ENCODE measurements at regions not wholly inside any gene's neighbourhood (a gene's known extent, or its start where the extent isn't known, plus 50 kb on each side); places are given as distances from the start of the nearest gene placed in this dataset.
A peak's percentile ranks its signal among the peaks of the same experiment; 100 is the strongest.

DNA sequence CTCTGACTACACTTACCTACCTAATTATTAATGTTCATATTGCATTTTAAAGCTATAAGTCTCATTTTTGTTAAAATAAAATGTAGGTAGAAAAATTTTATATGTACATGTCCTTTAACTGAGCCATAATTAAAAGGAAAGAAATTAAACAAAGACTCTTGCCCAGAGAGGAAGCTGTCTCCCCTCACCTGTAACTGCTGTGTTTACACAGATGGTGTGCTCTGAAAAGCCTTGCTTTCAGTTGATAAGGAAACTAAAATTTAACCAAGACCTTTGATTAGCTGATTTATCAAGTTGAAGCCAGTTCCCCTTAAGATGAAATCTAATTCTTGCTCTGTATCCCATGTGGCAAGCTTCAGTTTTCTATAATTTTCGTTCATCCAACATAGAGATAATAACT is 213.5 kb downstream of the LYPLAL1 start:
- Histone ChIP-seq H4K20me1 (ENCODE audit: insufficient read depth, low read length, poor library complexity, severe bottlenecking) (no peaks in the 10 kb centered on the region), H3K4me3 (ENCODE audit: low read length, poor library complexity, severe bottlenecking) (no peak overlapping the region), H3K9me3 (ENCODE audit: insufficient read depth, low read depth, low read length) (no peaks in the 10 kb centered on the region), H3K79me2 (ENCODE audit: insufficient read depth, low read length) (no peaks in the 10 kb centered on the region), H2AFZ (ENCODE audit: low read length) (no peak overlapping the region), H3K9me2 (replicated peaks; ENCODE audit: low read depth, low read length) (no peaks in the 10 kb centered on the region), H3K4me1 (ENCODE audit: insufficient read depth, low read length, poor library complexity, severe bottlenecking) (no peaks in the 10 kb centered on the region), H3K9ac (ENCODE audit: low read depth, low read length, poor library complexity, severe bottlenecking) (no peak overlapping the region), H3K27me3 (ENCODE audit: insufficient read depth, low read length, poor library complexity, severe bottlenecking) (no peaks in the 10 kb centered on the region), H3K4me2 (ENCODE audit: low read depth, low read length, poor library complexity, severe bottlenecking) (peak overlapping the region; percentile 6), H3F3A (ENCODE audit: low read depth) (no peaks in the 10 kb centered on the region), H3K36me3 (ENCODE audit: insufficient read depth, low read length) (no peaks in the 10 kb centered on the region)
- TF ChIP-seq EZH2phosphoT487 (IDR thresholded peaks at IDR 0.05; ENCODE audit: borderline replicate concordance): no peak
- TF ChIP-seq, protein P1, sequence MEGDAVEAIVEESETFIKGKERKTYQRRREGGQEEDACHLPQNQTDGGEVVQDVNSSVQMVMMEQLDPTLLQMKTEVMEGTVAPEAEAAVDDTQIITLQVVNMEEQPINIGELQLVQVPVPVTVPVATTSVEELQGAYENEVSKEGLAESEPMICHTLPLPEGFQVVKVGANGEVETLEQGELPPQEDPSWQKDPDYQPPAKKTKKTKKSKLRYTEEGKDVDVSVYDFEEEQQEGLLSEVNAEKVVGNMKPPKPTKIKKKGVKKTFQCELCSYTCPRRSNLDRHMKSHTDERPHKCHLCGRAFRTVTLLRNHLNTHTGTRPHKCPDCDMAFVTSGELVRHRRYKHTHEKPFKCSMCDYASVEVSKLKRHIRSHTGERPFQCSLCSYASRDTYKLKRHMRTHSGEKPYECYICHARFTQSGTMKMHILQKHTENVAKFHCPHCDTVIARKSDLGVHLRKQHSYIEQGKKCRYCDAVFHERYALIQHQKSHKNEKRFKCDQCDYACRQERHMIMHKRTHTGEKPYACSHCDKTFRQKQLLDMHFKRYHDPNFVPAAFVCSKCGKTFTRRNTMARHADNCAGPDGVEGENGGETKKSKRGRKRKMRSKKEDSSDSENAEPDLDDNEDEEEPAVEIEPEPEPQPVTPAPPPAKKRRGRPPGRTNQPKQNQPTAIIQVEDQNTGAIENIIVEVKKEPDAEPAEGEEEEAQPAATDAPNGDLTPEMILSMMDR (conservative IDR thresholded peaks at IDR 0.05; ENCODE audit: low read length): no peak

DNA sequence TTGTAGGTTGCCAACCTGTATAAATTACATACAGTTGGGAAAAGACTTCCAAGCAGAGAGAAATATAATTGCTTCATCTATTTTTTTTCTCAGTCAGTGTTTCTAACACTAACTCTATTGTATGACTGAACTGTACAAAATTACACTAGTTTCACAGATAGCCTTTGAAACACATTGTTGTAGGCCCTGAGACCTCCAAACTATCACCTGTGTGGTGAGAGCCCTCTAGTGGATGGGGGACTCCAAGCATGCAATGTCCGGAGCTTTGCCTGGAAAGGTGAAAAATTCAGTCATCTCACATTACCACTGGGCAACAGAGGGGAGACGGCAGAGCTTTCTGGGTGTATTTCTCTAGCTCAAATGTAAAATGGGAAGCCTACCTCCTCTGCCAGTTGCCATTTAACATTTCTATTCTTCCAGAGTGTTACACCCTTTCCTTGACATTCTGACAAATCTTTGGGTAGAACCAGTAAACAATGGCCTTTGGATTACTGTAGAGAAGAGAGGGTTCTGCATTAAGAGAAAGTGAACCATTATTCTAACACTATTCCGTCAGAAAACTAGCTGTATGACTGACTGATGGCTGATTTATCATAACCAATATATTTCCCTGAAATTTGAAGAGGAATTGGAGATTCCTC is 212.2 kb downstream of the LYPLAL1 start:
- Histone ChIP-seq H3K79me2 (ENCODE audit: insufficient read depth, low read length) (no peaks in the 10 kb centered on the region), H3K4me1 (ENCODE audit: insufficient read depth, low read length, poor library complexity, severe bottlenecking) (no peaks in the 10 kb centered on the region), H3K4me2 (ENCODE audit: low read depth, low read length, poor library complexity, severe bottlenecking) (no peak overlapping the region), H3F3A (ENCODE audit: low read depth) (no peaks in the 10 kb centered on the region), H3K27me3 (ENCODE audit: insufficient read depth, low read length, poor library complexity, severe bottlenecking) (no peaks in the 10 kb centered on the region), H3K9me2 (replicated peaks; ENCODE audit: low read depth, low read length) (no peaks in the 10 kb centered on the region), H3K36me3 (ENCODE audit: insufficient read depth, low read length) (no peaks in the 10 kb centered on the region), H4K20me1 (ENCODE audit: insufficient read depth, low read length, poor library complexity, severe bottlenecking) (no peaks in the 10 kb centered on the region), H3K9me3 (ENCODE audit: insufficient read depth, low read depth, low read length) (no peaks in the 10 kb centered on the region), H2AFZ (ENCODE audit: low read length) (no peak overlapping the region), H3K9ac (ENCODE audit: low read depth, low read length, poor library complexity, severe bottlenecking) (no peak overlapping the region), H3K4me3 (ENCODE audit: low read length, poor library complexity, severe bottlenecking) (no peak overlapping the region)
- TF ChIP-seq, protein P1 (conservative IDR thresholded peaks at IDR 0.05; ENCODE audit: low read length): peak; percentile 82
- TF ChIP-seq EZH2phosphoT487 (IDR thresholded peaks at IDR 0.05; ENCODE audit: borderline replicate concordance): no peak

DNA sequence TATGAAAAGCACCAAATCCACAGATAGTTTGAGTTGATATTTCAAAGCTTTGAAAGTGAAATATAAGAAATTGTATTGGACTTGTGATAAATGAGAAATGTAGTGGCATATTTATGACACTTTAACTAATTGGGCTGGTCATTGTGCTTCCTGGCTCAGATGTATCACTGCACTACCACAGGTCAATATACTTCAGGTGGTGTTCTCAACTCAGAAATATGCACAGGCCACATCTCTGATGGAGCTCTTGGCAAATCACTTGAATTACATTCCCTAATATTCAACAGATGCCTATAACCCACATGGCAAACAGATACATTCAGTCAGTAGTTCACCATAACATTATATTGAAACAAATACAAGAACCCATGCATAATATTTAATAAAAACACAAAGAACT is 209.6 kb downstream of the LYPLAL1 start:
- no peaks in the 10 kb centered on the region for H4K20me1 ChIP-seq (ENCODE audit: insufficient read depth, low read length, poor library complexity, severe bottlenecking)
- no peaks in the 10 kb centered on the region for H3K36me3 ChIP-seq (ENCODE audit: insufficient read depth, low read length)

More for the DNA sequence above, 209.6 kb downstream of the LYPLAL1 start:
- H3K9ac ChIP-seq (ENCODE audit: low read depth, low read length, poor library complexity, severe bottlenecking): no peak overlapping the region
- no peaks in the 10 kb centered on the region for H3K79me2 ChIP-seq (ENCODE audit: insufficient read depth, low read length)
- no peak overlapping the region for H3K4me2 ChIP-seq (ENCODE audit: low read depth, low read length, poor library complexity, severe bottlenecking)
- H3F3A ChIP-seq (ENCODE audit: low read depth): no peaks in the 10 kb centered on the region
- no peaks in the 10 kb centered on the region for H3K27me3 ChIP-seq (ENCODE audit: insufficient read depth, low read length, poor library complexity, severe bottlenecking)
- no peaks in the 10 kb centered on the region for H3K9me2 ChIP-seq (replicated peaks; ENCODE audit: low read depth, low read length)
- no peak overlapping the region for H3K4me3 ChIP-seq (ENCODE audit: low read length, poor library complexity, severe bottlenecking)
- H2AFZ ChIP-seq (ENCODE audit: low read length): no peak overlapping the region
- H3K4me1 ChIP-seq (ENCODE audit: insufficient read depth, low read length, poor library complexity, severe bottlenecking): no peaks in the 10 kb centered on the region
- TF ChIP-seq, protein P1 (conservative IDR thresholded peaks at IDR 0.05; ENCODE audit: low read length): no peak
- no peak for TF ChIP-seq EZH2phosphoT487 (IDR thresholded peaks at IDR 0.05; ENCODE audit: borderline replicate concordance)
- no peaks in the 10 kb centered on the region for H3K9me3 ChIP-seq (ENCODE audit: insufficient read depth, low read depth, low read length)
